Ishikawa (cell line): ENCODE measurements at regions not wholly inside any gene's neighbourhood (a gene's known extent, or its start where the extent isn't known, plus 50 kb on each side); places are given as distances from the start of the nearest gene placed in this dataset.

Source experiments
- CEBPB ChIP-seq: IDR thresholded peaks from 2 replicates; pipeline ENCODE4 v1.6.1; 2012
- CREB1 ChIP-seq: IDR thresholded peaks from 2 replicates; pipeline ENCODE4 v1.6.1; 2012; ENCODE audit warnings: low read depth
- EGR1 ChIP-seq: IDR thresholded peaks from 2 replicates; pipeline ENCODE4 v1.6.1; 2012
- EP300 ChIP-seq: IDR thresholded peaks from 2 replicates; pipeline ENCODE4 v1.6.1; 2012; ENCODE audit warnings: borderline replicate concordance
- FOXM1 ChIP-seq: IDR thresholded peaks from 2 replicates; pipeline ENCODE4 v1.6.1; 2012; ENCODE audit warnings: low read depth, borderline replicate concordance
- NFIC ChIP-seq: IDR thresholded peaks from 2 replicates; pipeline ENCODE4 v1.6.1; 2012
- RAD21 ChIP-seq: IDR thresholded peaks from 2 replicates; pipeline ENCODE4 v1.6.1; 2012; ENCODE audit warnings: low read depth
- REST ChIP-seq: IDR thresholded peaks from 2 replicates; pipeline ENCODE4 v1.6.1; 2012; ENCODE audit warnings: low read depth, mild to moderate bottlenecking
- TAF1 ChIP-seq: IDR thresholded peaks from 2 replicates; pipeline ENCODE4 v1.6.1; 2012; ENCODE audit warnings: low read depth, mild to moderate bottlenecking
- TCF12 ChIP-seq: IDR thresholded peaks from 2 replicates; pipeline ENCODE4 v1.6.1; 2012; ENCODE audit warnings: low read depth
- TEAD4 ChIP-seq: IDR thresholded peaks from 2 replicates; pipeline ENCODE4 v1.6.1; 2012
- USF1 ChIP-seq: IDR thresholded peaks from 2 replicates; pipeline ENCODE4 v1.6.1; 2012
- YY1 ChIP-seq: IDR thresholded peaks from 2 replicates; pipeline ENCODE4 v1.6.1; 2012; ENCODE audit warnings: low read depth
- ZBTB7A ChIP-seq: IDR thresholded peaks from 2 replicates; pipeline ENCODE4 v1.6.1; 2012; ENCODE audit warnings: low read depth
- TF ChIP-seq, protein P1 (sequence below): IDR thresholded peaks from 2 replicates; pipeline ENCODE4 v1.6.1; 2012

DNA sequence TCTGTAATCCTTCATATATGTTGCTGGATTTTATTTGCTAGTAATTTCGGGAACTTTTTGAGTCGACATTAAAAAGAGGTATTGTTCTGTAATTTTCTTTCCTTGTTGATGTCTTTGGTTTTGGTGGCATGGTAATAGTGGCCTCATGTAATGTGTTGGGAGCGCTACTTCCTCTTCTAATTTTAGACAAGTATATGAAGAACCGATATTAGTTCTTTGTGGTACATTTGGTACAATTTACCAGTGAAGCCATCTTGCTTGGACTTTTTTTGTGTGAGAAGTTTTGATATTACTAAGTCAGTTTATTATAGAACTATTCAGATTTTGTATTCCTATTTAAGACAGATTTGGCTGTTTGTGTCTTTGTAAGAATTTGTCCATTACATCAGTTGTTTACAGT lies 669.2 kb upstream of the AADAT start:
- TF ChIP-seq EGR1, result no peak

DNA sequence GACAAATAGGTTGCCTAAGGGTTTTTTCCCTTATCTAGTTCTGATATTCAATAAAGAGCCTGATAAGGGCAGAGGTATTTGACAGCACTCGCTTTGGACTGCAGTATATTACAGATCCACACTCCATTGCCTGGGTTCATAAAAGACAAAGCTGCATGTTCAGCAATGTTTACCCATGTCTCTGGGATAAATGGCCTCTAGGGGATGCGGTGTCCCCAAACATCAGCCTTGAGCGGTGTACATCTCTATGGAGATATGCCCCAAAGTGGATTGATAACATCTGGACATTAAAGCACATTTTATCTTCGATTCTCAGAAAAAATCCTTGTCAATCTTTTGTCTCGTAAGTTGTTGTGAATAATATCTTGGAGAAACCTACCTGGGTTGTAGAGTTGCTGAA lies 660.8 kb upstream of the AADAT start:
- TF ChIP-seq TCF12 (no peak), NFIC (no peak), YY1 (no peak), EGR1 (no peak), USF1 (no peak), REST (no peak)

GRCh38 chr4:170748975-170749374 lies 659.2 kb upstream of the AADAT start:
- TF ChIP-seq TCF12 (no peak), REST (no peak), EGR1 (no peak), TAF1 (no peak), ZBTB7A (no peak), USF1 (no peak), CREB1 (no peak), NFIC (no peak), EP300 (no peak), FOXM1 (no peak), TEAD4 (no peak)
- TF ChIP-seq, protein P1, sequence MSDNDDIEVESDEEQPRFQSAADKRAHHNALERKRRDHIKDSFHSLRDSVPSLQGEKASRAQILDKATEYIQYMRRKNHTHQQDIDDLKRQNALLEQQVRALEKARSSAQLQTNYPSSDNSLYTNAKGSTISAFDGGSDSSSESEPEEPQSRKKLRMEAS, result no peak

- no peak for TF ChIP-seq CREB1
- no peak for TF ChIP-seq EP300
- TF ChIP-seq RAD21, result no peak
- no peak for TF ChIP-seq YY1
- no peak for TF ChIP-seq CEBPB
- no peak for TF ChIP-seq TAF1
- TF ChIP-seq REST, result no peak
- TF ChIP-seq NFIC, result no peak
- TF ChIP-seq ZBTB7A, result no peak
- no peak for TF ChIP-seq TEAD4
- no peak for TF ChIP-seq USF1
- TF ChIP-seq EGR1, result no peak
Observed at GRCh38 chr4:170743633-170744032, 653.9 kb upstream of the AADAT start.

DNA sequence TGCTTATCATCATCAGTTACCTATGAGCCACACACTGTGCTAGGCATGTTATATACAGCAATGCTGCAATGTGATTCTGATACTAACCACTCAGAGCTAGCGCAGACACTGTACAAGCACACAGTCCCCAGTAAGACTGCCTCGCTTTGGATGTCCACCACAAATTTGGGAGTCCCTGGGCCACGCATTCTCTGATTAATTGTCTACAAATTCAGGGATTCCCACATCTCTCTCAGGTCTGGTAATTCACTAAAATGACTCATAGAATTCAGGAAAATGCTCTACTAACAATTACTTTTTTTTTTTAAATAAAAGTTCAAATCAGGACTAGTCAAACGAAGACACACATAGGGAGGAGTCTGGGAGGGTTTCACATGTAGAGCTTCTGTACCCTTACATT lies 652.1 kb upstream of the AADAT start:
- TF ChIP-seq TCF12 (no peak), RAD21 (no peak), REST (no peak)
